K562 (cell line): ENCODE measurements at regions not wholly inside any gene's neighbourhood (a gene's known extent, or its start where the extent isn't known, plus 50 kb on each side); places are given as distances from the start of the nearest gene placed in this dataset.

Experiments
- ATAC-seq: fragments of 200-7000 bp; cut with Tn5 transposase; 3 replicates; pipeline ENCODE4 v1.9.1; 2020; ENCODE audit warnings: moderate library complexity
- BruUV-seq: library from RNA; stranded (reverse); fragments of 400-500 nt; replicated peaks from 2 replicates; lab custom pipeline; 2021; lab: Mats Ljungman, UMichigan
- CTCF ChIA-PET: fragments of 300-600 bp; formaldehyde crosslinking; extraction: SDS; loops from one replicate; lab custom pipeline; 2021; ENCODE audit warnings: low intra/inter-chr PET ratio; lab: Yijun Ruan, JAX
- POLR2A ChIA-PET: fragments of 300-600, 350-650 bp; sonication (Branson Sonifier 250); formaldehyde crosslinking; extraction: SDS; loops from one replicate; lab custom pipeline; 2021; ENCODE audit warnings: antibody characterized with exemption, inconsistent platforms; lab: Yijun Ruan, JAX
- DNase-seq, 4 experiments: peaks; one replicate each; pipeline versions ENCODE4 v3.0.0 to v3.0.0-alpha.2; 2011 to 2018; ENCODE audit warnings: low spot score in 3 of 4, mixed read lengths in 3 of 4; ENCODE audit errors: extremely low read depth in 1 of 4
- FAIRE-seq: peaks from 2 replicates; lab custom pipeline; 2011; peaks lifted over from hg19 to GRCh38; lab: Jason Lieb, UNC
- H2AFZ ChIP-seq: 2 replicates; pipeline ENCODE4 v1.6.0; 2011; ENCODE audit warnings: low read depth, low read length, control low read depth, inconsistent platforms
- H3K27ac ChIP-seq: fragments of 200-600 bp; 3 replicates; pipeline ENCODE4 v1.8.0; 2011; ENCODE audit warnings: low read depth, mild to moderate bottlenecking, control low read depth, inconsistent platforms, low read length, moderate library complexity, mixed read lengths; ENCODE audit errors: extremely low read depth
- H3K27me3 ChIP-seq, 2 experiments: fragments of 300-600 bp in 1 of 2; 2 replicates in 1 of 2; 3 replicates in 1 of 2; pipeline versions ENCODE4 v1.6.0 to v1.8.0; 2011; ENCODE audit warnings: inconsistent platforms in 2 of 2, low read length in 2 of 2, mild to moderate bottlenecking in 1 of 2, mixed read lengths in 1 of 2, moderate library complexity in 1 of 2; ENCODE audit not compliant: control insufficient read depth in 2 of 2, insufficient read depth in 2 of 2
- H3K36me3 ChIP-seq: fragments of 300-600 bp; 3 replicates; pipeline ENCODE4 v1.8.0; 2011; ENCODE audit warnings: mild to moderate bottlenecking, low read length, inconsistent platforms; ENCODE audit not compliant: control insufficient read depth, insufficient read depth
- H3K4me1 ChIP-seq, 2 experiments: fragments of 200-600 bp in 1 of 2; replicated peaks in 1 of 2; 2 replicates in 1 of 2; 3 replicates in 1 of 2; pipeline versions ENCODE4 v1.5.1 to v1.8.0; 2011; ENCODE audit warnings: inconsistent platforms in 2 of 2, low read length in 2 of 2, mild to moderate bottlenecking in 1 of 2, mixed read lengths in 1 of 2, moderate library complexity in 1 of 2; ENCODE audit not compliant: control insufficient read depth in 2 of 2, insufficient read depth in 2 of 2
- H3K4me2 ChIP-seq: 2 replicates; pipeline ENCODE4 v1.6.1; 2011; ENCODE audit warnings: low read length, control low read depth, inconsistent platforms, mixed read lengths; ENCODE audit not compliant: insufficient read depth
- H3K4me3 ChIP-seq: fragments of 200-600 bp; sonication (generic), shearing (Covaris generic); 2 replicates; pipeline ENCODE4 v1.5.1; 2016; ENCODE audit warnings: control low read depth, inconsistent platforms
- H3K79me2 ChIP-seq: fragments of 200-600 bp; 3 replicates; pipeline ENCODE4 v1.8.0; 2011; ENCODE audit warnings: low read length, inconsistent platforms; ENCODE audit not compliant: control insufficient read depth, insufficient read depth
- H3K9ac ChIP-seq, 2 experiments: 2 replicates each; pipeline versions ENCODE4 v1.6.0 to v1.6.1; 2011; ENCODE audit warnings: low read depth in 2 of 2, low read length in 2 of 2, control low read depth in 1 of 2, inconsistent platforms in 1 of 2, mild to moderate bottlenecking in 1 of 2, mixed read lengths in 1 of 2; ENCODE audit not compliant: insufficient read depth in 1 of 2
- H3K9me1 ChIP-seq: one replicate; pipeline ENCODE4 v1.6.0; 2011; ENCODE audit warnings: inconsistent platforms, mild to moderate bottlenecking, low read length, moderate library complexity; ENCODE audit not compliant: control insufficient read depth, insufficient read depth
- H3K9me3 ChIP-seq: replicated peaks from 2 replicates; pipeline ENCODE4 v1.5.1; 2011; ENCODE audit warnings: low read depth, low read length, inconsistent platforms; ENCODE audit not compliant: control insufficient read depth, insufficient read depth
- H4K20me1 ChIP-seq: replicated peaks from 2 replicates; pipeline ENCODE4 v1.6.1; 2011; ENCODE audit warnings: low read length, inconsistent platforms, mixed read lengths; ENCODE audit not compliant: control insufficient read depth, insufficient read depth
- FOXA3 ChIP-seq, 2 experiments: fragments of 450-650 bp in 1 of 2; sonication (generic) in 1 of 2; formaldehyde crosslinking; IDR thresholded peaks in 1 of 2; conservative IDR thresholded peaks in 1 of 2; 2 replicates each; pipeline versions ENCODE4 v1.4.0 to v1.8.0; 2020 to 2022; ENCODE audit warnings: mild to moderate bottlenecking in 2 of 2, missing genetic modification reagents in 1 of 2
- GABPA ChIP-seq: fragments of 200-800 bp; sonication (Bioruptor generic); conservative IDR thresholded peaks from 2 replicates; pipeline ENCODE4 v1.6.1; 2016; ENCODE audit warnings: low read depth, missing genetic modification characterization, missing compliant biosample characterization
- MGA ChIP-seq: fragments of 450-650 bp; IDR thresholded peaks from 2 replicates; pipeline ENCODE4 v1.6.1; 2016; ENCODE audit warnings: mild to moderate bottlenecking, moderate library complexity
- ZNF212 ChIP-seq: fragments of 450-650 bp; formaldehyde crosslinking; IDR thresholded peaks from 2 replicates; pipeline ENCODE4 v1.4.0; 2020; ENCODE audit warnings: mild to moderate bottlenecking
- ZNF707 ChIP-seq: fragments of 250-450 bp; sonication (Bioruptor Pico); conservative IDR thresholded peaks from 2 replicates; pipeline ENCODE4 v1.8.0; 2022; ENCODE audit warnings: inconsistent platforms, mild to moderate bottlenecking, moderate library complexity
- WGBS: fragments of 100-300 bp; shearing (Covaris generic); methylation state at CpG from one replicate; pipeline ENCODE4 v1.1.6; 2016; ENCODE audit warnings: low coverage, mixed read lengths; ENCODE audit not compliant: insufficient coverage; ENCODE audit errors: missing lambda C conversion rate; 5-methylcytosine and 5-hydroxymethylcytosine counted together
- in situ Hi-C: fragments of 300-500 bp; cut with MboI; formaldehyde crosslinking; loops from 4 replicates; pipeline ENCODE4 v1.15.0; 2018; ENCODE audit warnings: inconsistent platforms, mixed read lengths
- intact Hi-C: fragments of 100-400 bp; cut with micrococcal nuclease; formaldehyde crosslinking; loops from 2 replicates; pipeline ENCODE4 v1.14.2; 2022

GRCh38 chr7:55733241-55734140, 129.1 kb downstream of the SEPTIN14 start:
- POLR2A ChIA-PET, result no interaction called here
- FAIRE-seq, result no peak
- H3K4me1 ChIP-seq, result no peaks in the 10 kb centered on the region; a peak in 1 of 5 replicates
- H2AFZ ChIP-seq, result no peak overlapping the region
- intact Hi-C loops, result no loop called here
- H3K9me1 ChIP-seq, result no peaks in the 10 kb centered on the region
- peaks cover 0 to 3% of the 10 kb centered on the region in 2 experiments; a peak in 2 of 5 replicates for H3K27me3 ChIP-seq
- 5% methylated on average over 8 of the region's 8 CpGs for WGBS
- BruUV-seq, result no TSS peak
- H3K9ac ChIP-seq, result no peak overlapping the region
- H3K4me3 ChIP-seq, result no peak overlapping the region
- no peaks in the 10 kb centered on the region for H3K9me3 ChIP-seq
- no peaks in the 10 kb centered on the region for H3K79me2 ChIP-seq
- no peaks in the 10 kb centered on the region for H4K20me1 ChIP-seq
- TF ChIP-seq ZNF707 (CRISPR knock-in tag), result no peak
- TF ChIP-seq ZNF212, result no peak
- TF ChIP-seq FOXA3 (CRISPR knock-in tag; conservative IDR thresholded peaks at IDR 0.05 in 1 of 2, IDR thresholded peaks at IDR 0.05 in 1 of 2), result no peak
- no peak for TF ChIP-seq MGA
- TF ChIP-seq GABPA (tag), result no peak
- H3K36me3 ChIP-seq, result no peaks in the 10 kb centered on the region
- no peak for ATAC-seq
- no peak for DNase-seq
- H3K4me2 ChIP-seq, result no peak overlapping the region
- CTCF ChIA-PET, result no interaction called here
- in situ Hi-C loops, result no loop called here
- no peak overlapping the region for H3K27ac ChIP-seq
